HL-60 (cell line): ENCODE measurements at regions not wholly inside any gene's neighbourhood (a gene's known extent, or its start where the extent isn't known, plus 50 kb on each side); places are given as distances from the start of the nearest gene placed in this dataset.

Source experiments
- GABPA ChIP-seq: IDR thresholded peaks from 2 replicates; pipeline ENCODE4 v1.6.1; 2012; ENCODE audit warnings: low read depth
- POLR2AphosphoS5 ChIP-seq: IDR thresholded peaks from 2 replicates; pipeline ENCODE4 v1.6.1; 2012; ENCODE audit warnings: low read depth
- TF ChIP-seq, protein P1 (sequence below): IDR thresholded peaks from one replicate; pipeline ENCODE4 v1.5.1; 2011; ENCODE audit warnings: low read length, control low read depth, inconsistent platforms; ENCODE audit not compliant: insufficient read depth
- TF ChIP-seq, protein P2 (sequence below): IDR thresholded peaks from 2 replicates; pipeline ENCODE4 v1.6.1; 2012; ENCODE audit warnings: low read depth; ENCODE audit not compliant: insufficient replicate concordance

DNA sequence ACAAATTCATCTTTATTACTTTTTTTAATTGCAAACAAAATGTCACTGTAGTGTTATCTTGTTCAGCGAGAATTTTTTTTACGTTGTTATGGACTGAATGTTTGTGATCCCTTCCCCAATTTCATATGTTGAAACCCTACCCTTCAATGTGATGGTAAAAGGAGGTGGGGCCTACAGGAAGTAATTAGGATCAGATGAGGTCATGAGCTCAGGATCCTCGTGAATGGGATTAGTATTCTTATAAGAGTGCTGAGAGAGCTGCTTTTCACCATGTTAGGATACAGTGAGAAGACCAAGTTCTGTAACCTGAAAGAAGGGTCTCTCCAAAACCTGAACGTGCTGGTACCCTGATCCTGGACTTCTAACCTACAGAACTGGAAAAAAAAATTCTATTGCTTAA is 646.0 kb upstream of the TMPRSS15 start:
- TF ChIP-seq, protein P1, sequence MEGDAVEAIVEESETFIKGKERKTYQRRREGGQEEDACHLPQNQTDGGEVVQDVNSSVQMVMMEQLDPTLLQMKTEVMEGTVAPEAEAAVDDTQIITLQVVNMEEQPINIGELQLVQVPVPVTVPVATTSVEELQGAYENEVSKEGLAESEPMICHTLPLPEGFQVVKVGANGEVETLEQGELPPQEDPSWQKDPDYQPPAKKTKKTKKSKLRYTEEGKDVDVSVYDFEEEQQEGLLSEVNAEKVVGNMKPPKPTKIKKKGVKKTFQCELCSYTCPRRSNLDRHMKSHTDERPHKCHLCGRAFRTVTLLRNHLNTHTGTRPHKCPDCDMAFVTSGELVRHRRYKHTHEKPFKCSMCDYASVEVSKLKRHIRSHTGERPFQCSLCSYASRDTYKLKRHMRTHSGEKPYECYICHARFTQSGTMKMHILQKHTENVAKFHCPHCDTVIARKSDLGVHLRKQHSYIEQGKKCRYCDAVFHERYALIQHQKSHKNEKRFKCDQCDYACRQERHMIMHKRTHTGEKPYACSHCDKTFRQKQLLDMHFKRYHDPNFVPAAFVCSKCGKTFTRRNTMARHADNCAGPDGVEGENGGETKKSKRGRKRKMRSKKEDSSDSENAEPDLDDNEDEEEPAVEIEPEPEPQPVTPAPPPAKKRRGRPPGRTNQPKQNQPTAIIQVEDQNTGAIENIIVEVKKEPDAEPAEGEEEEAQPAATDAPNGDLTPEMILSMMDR: no peak
- TF ChIP-seq, protein P2, sequence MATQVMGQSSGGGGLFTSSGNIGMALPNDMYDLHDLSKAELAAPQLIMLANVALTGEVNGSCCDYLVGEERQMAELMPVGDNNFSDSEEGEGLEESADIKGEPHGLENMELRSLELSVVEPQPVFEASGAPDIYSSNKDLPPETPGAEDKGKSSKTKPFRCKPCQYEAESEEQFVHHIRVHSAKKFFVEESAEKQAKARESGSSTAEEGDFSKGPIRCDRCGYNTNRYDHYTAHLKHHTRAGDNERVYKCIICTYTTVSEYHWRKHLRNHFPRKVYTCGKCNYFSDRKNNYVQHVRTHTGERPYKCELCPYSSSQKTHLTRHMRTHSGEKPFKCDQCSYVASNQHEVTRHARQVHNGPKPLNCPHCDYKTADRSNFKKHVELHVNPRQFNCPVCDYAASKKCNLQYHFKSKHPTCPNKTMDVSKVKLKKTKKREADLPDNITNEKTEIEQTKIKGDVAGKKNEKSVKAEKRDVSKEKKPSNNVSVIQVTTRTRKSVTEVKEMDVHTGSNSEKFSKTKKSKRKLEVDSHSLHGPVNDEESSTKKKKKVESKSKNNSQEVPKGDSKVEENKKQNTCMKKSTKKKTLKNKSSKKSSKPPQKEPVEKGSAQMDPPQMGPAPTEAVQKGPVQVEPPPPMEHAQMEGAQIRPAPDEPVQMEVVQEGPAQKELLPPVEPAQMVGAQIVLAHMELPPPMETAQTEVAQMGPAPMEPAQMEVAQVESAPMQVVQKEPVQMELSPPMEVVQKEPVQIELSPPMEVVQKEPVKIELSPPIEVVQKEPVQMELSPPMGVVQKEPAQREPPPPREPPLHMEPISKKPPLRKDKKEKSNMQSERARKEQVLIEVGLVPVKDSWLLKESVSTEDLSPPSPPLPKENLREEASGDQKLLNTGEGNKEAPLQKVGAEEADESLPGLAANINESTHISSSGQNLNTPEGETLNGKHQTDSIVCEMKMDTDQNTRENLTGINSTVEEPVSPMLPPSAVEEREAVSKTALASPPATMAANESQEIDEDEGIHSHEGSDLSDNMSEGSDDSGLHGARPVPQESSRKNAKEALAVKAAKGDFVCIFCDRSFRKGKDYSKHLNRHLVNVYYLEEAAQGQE: no peak
- TF ChIP-seq GABPA (no peak), POLR2AphosphoS5 (no peak)
